A673 (cell line): ENCODE measurements at regions not wholly inside any gene's neighbourhood (a gene's known extent, or its start where the extent isn't known, plus 50 kb on each side); places are given as distances from the start of the nearest gene placed in this dataset.

Experiments used
- BruUV-seq: library from RNA; stranded (reverse); fragments of 400-500 nt; replicated peaks from 2 replicates; lab custom pipeline; 2021; lab: Mats Ljungman, UMichigan
- CTCF ChIA-PET: fragments of 300-600 bp; sonication (Branson Sonifier 250); formaldehyde crosslinking; loops from one replicate; lab custom pipeline; 2022; ENCODE audit warnings: antibody characterized with exemption; lab: Charles Lee
- POLR2A ChIA-PET: fragments of 300-600 bp; sonication (Branson Sonifier 250); formaldehyde crosslinking; loops from one replicate; lab custom pipeline; 2022; ENCODE audit warnings: antibody characterized with exemption; ENCODE audit not compliant: low non-redundant PET; lab: Charles Lee
- DNase-seq: peaks from one replicate; pipeline ENCODE4 v3.0.0-alpha.2; 2015; ENCODE audit warnings: low spot score
- H3K27ac ChIP-seq: fragments of 200-600 bp; sonication (generic); 2 replicates; pipeline ENCODE4 v1.5.1; 2016; ENCODE audit warnings: mixed run types, low read depth, mild to moderate bottlenecking, mixed read lengths, antibody characterized with exemption, low read length; ENCODE audit not compliant: poor library complexity, severe bottlenecking
- H3K27me3 ChIP-seq: fragments of 200-600 bp; sonication (generic); replicated peaks from 2 replicates; pipeline ENCODE4 v1.6.1; 2017; ENCODE audit warnings: mixed run types, low read depth, mild to moderate bottlenecking, mixed read lengths, antibody characterized with exemption, low read length; ENCODE audit not compliant: insufficient read depth, poor library complexity
- H3K36me3 ChIP-seq: fragments of 200-600 bp; sonication (generic); 2 replicates; pipeline ENCODE4 v1.6.1; 2016; ENCODE audit warnings: mixed run types, mild to moderate bottlenecking, mixed read lengths, antibody characterized with exemption, low read length; ENCODE audit not compliant: insufficient read depth, poor library complexity, severe bottlenecking
- H3K4me1 ChIP-seq: fragments of 200-600 bp; sonication (generic); 2 replicates; pipeline ENCODE4 v1.6.1; 2017; ENCODE audit warnings: mixed run types, mild to moderate bottlenecking, mixed read lengths, antibody characterized with exemption, low read length; ENCODE audit not compliant: insufficient read depth, poor library complexity, severe bottlenecking
- H3K4me3 ChIP-seq: fragments of 200-600 bp; sonication (generic); 2 replicates; pipeline ENCODE4 v1.5.1; 2016; ENCODE audit warnings: low read depth, mixed run types, mild to moderate bottlenecking, mixed read lengths, low read length; ENCODE audit not compliant: poor library complexity, severe bottlenecking
- H3K9me3 ChIP-seq: fragments of 200-600 bp; sonication (generic); 2 replicates; pipeline ENCODE4 v1.6.1; 2016; ENCODE audit warnings: mixed run types, low read depth, mild to moderate bottlenecking, mixed read lengths, antibody characterized with exemption, low read length; ENCODE audit not compliant: poor library complexity, severe bottlenecking
- EZH2 ChIP-seq: fragments of 200-600 bp; sonication (generic); IDR thresholded peaks from 2 replicates; pipeline ENCODE4 v1.6.1; 2017; ENCODE audit warnings: borderline replicate concordance, low read depth, mild to moderate bottlenecking, mixed read lengths, antibody characterized with exemption, low read length; ENCODE audit not compliant: poor library complexity, severe bottlenecking
- intact Hi-C: fragments of 100-400 bp; cut with micrococcal nuclease; formaldehyde crosslinking; loops from one replicate; pipeline ENCODE4 v1.10.0; 2022; ENCODE audit not compliant: unreplicated experiment
- TF ChIP-seq, protein P1 (sequence below): fragments of 300-800, 200-600 bp; sonication (generic); conservative IDR thresholded peaks from 2 replicates; pipeline ENCODE4 v1.5.1; 2017; ENCODE audit warnings: low read depth, mild to moderate bottlenecking, antibody characterized with exemption, low read length, moderate library complexity, mixed read lengths

DNA sequence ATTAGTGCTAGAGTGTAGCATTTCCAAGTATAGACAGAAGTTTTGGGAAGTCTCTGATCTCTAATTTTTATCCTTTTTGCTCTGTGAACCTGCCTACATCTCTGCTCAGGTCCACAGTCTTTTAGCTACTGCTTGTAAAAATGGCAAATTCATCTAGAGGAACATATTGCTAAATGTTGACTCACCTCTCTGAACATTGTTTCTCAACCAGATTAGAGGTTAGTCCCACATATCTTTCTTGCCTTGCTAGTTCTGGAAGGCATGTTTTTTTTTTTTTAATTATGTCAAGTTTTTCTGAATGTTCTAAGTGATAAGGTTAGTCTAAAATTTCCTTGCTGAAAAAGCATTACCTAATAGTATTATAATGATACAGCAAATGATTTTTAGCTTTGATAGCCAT lies 2889.6 kb upstream of the PCDH20 start:
- DNase-seq, result no peak
- POLR2A ChIA-PET, result no interaction called here
- no TSS peak for BruUV-seq
- Histone ChIP-seq H3K27ac (no peak overlapping the region), H3K9me3 (no peaks in the 10 kb centered on the region), H3K36me3 (no peaks in the 10 kb centered on the region), H3K4me1 (no peaks in the 10 kb centered on the region), H3K4me3 (no peak overlapping the region), H3K27me3 (no peaks in the 10 kb centered on the region)
- CTCF ChIA-PET, result no interaction called here
- no peak for TF ChIP-seq EZH2
- TF ChIP-seq, protein P1, sequence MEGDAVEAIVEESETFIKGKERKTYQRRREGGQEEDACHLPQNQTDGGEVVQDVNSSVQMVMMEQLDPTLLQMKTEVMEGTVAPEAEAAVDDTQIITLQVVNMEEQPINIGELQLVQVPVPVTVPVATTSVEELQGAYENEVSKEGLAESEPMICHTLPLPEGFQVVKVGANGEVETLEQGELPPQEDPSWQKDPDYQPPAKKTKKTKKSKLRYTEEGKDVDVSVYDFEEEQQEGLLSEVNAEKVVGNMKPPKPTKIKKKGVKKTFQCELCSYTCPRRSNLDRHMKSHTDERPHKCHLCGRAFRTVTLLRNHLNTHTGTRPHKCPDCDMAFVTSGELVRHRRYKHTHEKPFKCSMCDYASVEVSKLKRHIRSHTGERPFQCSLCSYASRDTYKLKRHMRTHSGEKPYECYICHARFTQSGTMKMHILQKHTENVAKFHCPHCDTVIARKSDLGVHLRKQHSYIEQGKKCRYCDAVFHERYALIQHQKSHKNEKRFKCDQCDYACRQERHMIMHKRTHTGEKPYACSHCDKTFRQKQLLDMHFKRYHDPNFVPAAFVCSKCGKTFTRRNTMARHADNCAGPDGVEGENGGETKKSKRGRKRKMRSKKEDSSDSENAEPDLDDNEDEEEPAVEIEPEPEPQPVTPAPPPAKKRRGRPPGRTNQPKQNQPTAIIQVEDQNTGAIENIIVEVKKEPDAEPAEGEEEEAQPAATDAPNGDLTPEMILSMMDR, result no peak
- intact Hi-C loops, result no loop called here

DNA sequence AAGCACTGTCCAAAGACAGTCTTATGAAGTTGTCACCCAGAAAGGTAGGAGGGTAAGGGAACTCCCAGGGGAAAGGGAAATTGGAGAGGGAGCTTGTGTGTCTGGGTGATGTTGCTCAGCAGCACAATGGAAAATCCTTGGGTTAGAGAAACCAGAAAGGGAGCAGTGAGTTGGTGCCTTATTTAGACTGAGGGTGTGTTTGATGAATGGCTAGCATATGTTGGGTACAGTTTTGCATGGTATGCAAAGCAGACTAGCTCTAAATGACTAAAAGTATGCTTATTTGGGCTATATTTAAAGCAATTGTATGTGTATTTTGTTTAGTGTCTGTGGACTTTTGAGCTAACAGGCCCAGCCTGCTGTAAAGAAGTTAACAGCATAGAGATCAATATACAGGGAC lies 2884.6 kb upstream of the PCDH20 start:
- no TSS peak for BruUV-seq
- no peak overlapping the region for H3K27ac ChIP-seq
- POLR2A ChIA-PET, result no interaction called here
- CTCF ChIA-PET, result no interaction called here
- H3K27me3 ChIP-seq, result no peaks in the 10 kb centered on the region
- H3K36me3 ChIP-seq, result no peaks in the 10 kb centered on the region
- intact Hi-C loops, result no loop called here
- no peaks in the 10 kb centered on the region for H3K9me3 ChIP-seq
- no peak overlapping the region for H3K4me3 ChIP-seq
- no peak for DNase-seq
- TF ChIP-seq EZH2, result no peak
- TF ChIP-seq, protein P1, result no peak
- H3K4me1 ChIP-seq, result no peaks in the 10 kb centered on the region

DNA sequence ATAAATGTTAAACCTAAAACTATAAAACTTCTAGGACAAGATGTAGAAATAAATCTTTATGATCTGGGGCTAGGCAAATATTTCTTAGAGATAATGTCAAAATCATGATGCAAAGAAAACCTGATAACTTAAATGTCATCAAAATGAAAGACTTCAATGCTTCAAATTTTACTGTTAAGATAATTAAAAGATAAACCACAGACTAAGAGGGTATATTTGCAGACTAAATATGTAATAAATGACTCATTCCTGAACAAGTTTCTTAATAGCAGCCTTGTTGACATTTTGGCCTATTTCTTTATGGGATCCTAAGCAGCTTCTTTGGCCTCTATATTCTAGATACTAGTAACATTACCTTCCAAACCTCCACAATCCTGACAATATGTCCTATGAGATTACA lies 2878.3 kb upstream of the PCDH20 start:
- ChIA-PET CTCF (no interaction called here), POLR2A (no interaction called here)
- Histone ChIP-seq H3K9me3 (no peaks in the 10 kb centered on the region), H3K4me1 (no peaks in the 10 kb centered on the region), H3K27ac (no peak overlapping the region), H3K4me3 (no peak overlapping the region), H3K36me3 (no peaks in the 10 kb centered on the region), H3K27me3 (no peaks in the 10 kb centered on the region)
- BruUV-seq, result no TSS peak
- TF ChIP-seq, protein P1, result no peak
- no peak for TF ChIP-seq EZH2
- intact Hi-C loops, result no loop called here
- no peak for DNase-seq
